Skeletal muscle satellite cell (primary cell): ENCODE measurements at regions not wholly inside any gene's neighbourhood (a gene's known extent, or its start where the extent isn't known, plus 50 kb on each side); places are given as distances from the start of the nearest gene placed in this dataset.
"Not testable (repeated sequence)": the region's sequence is repeated elsewhere in the genome, so short reads cannot be mapped to it uniquely, and the experiment has no call there.

Experiments
- H3K27me3 ChIP-seq: 2 replicates; pipeline ENCODE4 v1.7.0; 2013; ENCODE audit warnings: low read length; ENCODE audit not compliant: control insufficient read depth, insufficient read depth
- H3K36me3 ChIP-seq: 2 replicates; pipeline ENCODE4 v1.7.0; 2013; ENCODE audit warnings: mild to moderate bottlenecking, control low read depth, low read length; ENCODE audit not compliant: insufficient read depth
- H3K4me1 ChIP-seq: 2 replicates; pipeline ENCODE4 v1.7.0; 2013; ENCODE audit warnings: low read length; ENCODE audit not compliant: control insufficient read depth, insufficient read depth
- H3K4me2 ChIP-seq: 2 replicates; pipeline ENCODE4 v1.7.0; 2013; ENCODE audit warnings: mild to moderate bottlenecking, low read length
- H3K4me3 ChIP-seq: 2 replicates; pipeline ENCODE4 v1.7.0; 2013; ENCODE audit warnings: low read length
- H3K9ac ChIP-seq: 2 replicates; pipeline ENCODE4 v1.7.0; 2013; ENCODE audit warnings: mild to moderate bottlenecking, low read depth, low read length, moderate library complexity
- H3K9me3 ChIP-seq: replicated peaks from 2 replicates; pipeline ENCODE4 v1.7.0; 2013; ENCODE audit warnings: mild to moderate bottlenecking, control low read depth, low read length

DNA sequence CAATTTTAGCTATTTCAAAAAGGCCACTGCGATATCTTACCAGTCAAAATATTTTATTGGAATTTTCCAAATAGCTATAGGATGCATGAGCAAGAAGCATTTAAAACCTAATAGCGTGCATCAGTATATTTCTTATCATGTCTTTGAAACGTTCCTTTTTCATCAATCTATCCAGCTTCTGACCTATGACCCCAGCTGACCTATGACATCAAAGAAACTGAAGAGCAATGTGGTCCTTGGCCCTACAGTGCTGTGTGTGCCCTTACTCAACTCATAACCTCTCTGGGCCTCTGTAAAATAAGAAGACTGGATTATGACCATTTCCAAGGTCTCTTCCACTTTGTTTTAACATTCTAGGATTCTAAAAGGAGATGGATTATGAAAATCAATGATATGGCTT, 118.2 kb downstream of the ZNF22 start:
- H3K4me2 ChIP-seq, result no peak overlapping the region
- H3K9me3 ChIP-seq, result no peaks in the 10 kb centered on the region
- H3K4me1 ChIP-seq, result no peaks in the 10 kb centered on the region
- no peak overlapping the region for H3K9ac ChIP-seq
- no peaks in the 10 kb centered on the region for H3K36me3 ChIP-seq
- H3K4me3 ChIP-seq, result no peak overlapping the region
- peaks cover 10% of the 10 kb centered on the region for H3K27me3 ChIP-seq

DNA sequence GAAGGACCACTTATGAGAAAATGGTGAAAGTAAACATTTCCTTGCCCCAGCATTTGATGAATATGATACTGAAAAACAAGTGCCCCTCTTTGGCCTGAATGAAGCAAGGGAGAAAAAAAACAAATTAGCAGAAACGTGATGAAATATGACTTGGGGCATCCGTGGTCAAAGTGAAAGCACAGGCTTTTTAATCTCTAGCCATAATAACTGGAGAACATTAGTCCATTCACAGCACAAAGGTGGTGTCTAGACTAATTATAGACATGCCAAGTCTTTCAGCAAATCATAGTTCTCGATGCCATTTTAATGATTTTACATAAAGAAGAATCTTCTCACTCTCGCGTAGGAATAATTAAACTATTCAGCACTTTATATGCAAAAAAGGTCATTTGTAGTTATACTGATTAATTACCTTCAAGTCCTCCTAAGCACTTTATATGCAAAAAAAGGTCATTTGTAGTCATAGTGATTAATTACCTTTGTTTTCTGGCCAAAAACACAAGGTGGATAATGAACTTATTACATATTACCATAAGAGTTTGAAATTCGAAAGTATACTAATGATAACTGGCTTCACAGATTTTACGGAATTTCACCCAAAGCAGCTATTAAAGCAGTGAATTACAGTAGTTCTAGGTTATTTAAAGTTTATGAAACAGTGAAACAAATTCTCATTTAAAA, 121.6 kb downstream of the ZNF22 start:
- H3K27me3 ChIP-seq, result peaks cover 15% of the 10 kb centered on the region
- not testable (repeated sequence) for H3K9me3 ChIP-seq, H3K36me3 ChIP-seq, H3K4me1 ChIP-seq, H3K4me2 ChIP-seq, H3K9ac ChIP-seq, H3K4me3 ChIP-seq

DNA sequence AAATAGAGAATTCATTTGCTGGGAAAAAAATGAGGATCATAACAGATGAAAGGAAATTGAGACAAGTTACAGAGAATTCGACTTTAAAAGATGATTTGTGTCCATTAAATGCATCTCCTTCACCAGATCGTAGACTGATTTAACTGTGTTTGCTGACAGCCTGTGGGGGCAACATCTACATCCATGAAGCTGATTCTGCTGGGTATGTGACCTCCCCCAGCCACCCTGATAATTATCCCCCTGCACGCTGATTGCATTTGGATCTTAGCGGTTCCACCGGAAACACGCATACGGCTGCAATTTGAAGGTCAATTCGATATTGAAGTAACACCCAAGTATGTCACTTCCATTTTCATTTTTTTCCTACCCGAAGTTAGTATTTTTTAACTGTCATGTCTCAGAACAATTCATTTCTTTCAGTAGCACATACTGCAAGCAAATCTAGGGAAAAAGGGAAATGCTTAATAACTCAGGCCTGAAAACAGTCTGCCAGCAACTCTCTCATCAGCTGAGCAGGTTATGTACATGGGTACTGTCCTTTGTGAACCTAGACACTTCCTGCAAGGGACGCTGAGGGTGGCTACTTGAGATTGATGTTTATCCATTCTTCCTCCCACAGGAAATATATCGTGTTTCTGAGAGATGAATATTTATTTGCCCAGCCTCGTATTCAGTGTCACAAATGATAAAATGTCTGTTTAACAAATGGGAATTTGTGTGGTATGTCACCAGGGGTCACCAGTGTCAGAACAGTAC, 134.9 kb downstream of the ZNF22 start:
- peak overlapping the region; percentile 45 for H3K4me2 ChIP-seq
- no peak overlapping the region for H3K9ac ChIP-seq
- no peaks in the 10 kb centered on the region for H3K27me3 ChIP-seq

GRCh38 chr10:45136256-45136655, 135.5 kb downstream of the ZNF22 start:
- peak overlapping the region; percentile 45 for H3K4me2 ChIP-seq
- no peaks in the 10 kb centered on the region for H3K4me1 ChIP-seq
- no peaks in the 10 kb centered on the region for H3K36me3 ChIP-seq
- H3K9ac ChIP-seq, result no peak overlapping the region
- no peaks in the 10 kb centered on the region for H3K27me3 ChIP-seq
- H3K9me3 ChIP-seq, result no peaks in the 10 kb centered on the region
- no peak overlapping the region for H3K4me3 ChIP-seq

More for the DNA sequence above, 134.9 kb downstream of the ZNF22 start:
- no peak overlapping the region for H3K4me3 ChIP-seq
- H3K4me1 ChIP-seq, result no peaks in the 10 kb centered on the region
- no peaks in the 10 kb centered on the region for H3K9me3 ChIP-seq
- no peaks in the 10 kb centered on the region for H3K36me3 ChIP-seq

DNA sequence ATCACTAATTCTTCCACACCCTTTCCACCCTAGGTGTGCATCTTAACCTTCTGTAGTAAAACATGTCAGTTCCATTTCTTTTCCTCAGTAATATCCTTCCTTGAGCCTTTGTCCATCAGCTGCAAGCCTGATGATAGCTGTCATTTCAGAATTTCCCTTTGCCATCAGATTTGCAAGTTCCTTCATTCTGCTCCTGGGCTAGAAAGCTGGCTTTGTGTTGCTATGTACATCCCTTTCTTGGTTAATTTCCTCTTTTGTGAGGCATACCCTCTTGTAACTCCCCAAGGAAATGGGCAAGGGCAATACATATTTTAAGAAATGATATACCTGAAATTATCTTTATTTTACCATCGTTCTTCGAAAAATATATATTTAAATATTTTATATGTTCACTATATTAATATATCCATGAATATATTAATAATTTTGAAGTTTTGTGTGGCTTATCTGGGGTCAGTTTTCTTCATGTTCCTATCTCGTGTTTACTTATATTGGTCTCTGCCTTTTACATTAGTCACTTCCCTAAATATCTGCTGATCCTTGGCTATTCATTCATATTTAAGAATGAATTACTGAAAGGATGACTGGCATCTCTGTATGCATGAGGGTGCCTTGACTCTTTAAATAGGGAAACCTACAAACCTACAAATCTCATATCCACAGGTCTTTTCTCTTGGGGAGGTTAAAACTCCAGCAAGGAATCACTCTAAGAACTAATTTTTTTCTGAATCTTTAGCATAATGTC, 143.8 kb downstream of the ZNF22 start:
- Histone ChIP-seq H3K9me3 (no peaks in the 10 kb centered on the region), H3K27me3 (no peaks in the 10 kb centered on the region), H3K36me3 (no peaks in the 10 kb centered on the region), H3K4me2 (no peak overlapping the region), H3K4me3 (no peak overlapping the region), H3K9ac (no peak overlapping the region), H3K4me1 (no peaks in the 10 kb centered on the region)

- not testable (repeated sequence) for H3K4me3 ChIP-seq, H3K9me3 ChIP-seq, H3K4me2 ChIP-seq, H3K4me1 ChIP-seq, H3K36me3 ChIP-seq, H3K27me3 ChIP-seq, H3K9ac ChIP-seq
Measured at GRCh38 chr10:45145143-45145542, 144.4 kb downstream of the ZNF22 start.

DNA sequence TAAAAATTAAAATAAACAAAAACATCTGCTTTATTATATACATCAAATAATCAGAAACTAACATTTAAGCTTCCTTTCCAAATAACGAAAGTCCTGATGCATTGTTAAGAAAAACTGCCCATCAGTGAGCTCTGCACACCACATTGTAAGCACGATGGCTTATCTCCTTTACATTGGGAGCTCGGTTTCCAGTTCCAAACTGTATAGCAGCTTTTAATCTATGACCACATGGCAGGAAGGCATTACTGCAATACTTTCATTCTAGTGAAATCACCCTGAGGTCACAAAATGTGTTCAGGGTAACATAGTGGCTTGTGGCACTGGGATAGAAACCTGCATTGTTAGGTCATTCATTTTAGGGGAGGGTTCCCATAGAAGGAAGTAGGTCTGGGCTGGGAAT, 146.3 kb downstream of the ZNF22 start:
- Histone ChIP-seq H3K36me3 (no peaks in the 10 kb centered on the region), H3K27me3 (no peaks in the 10 kb centered on the region)

DNA sequence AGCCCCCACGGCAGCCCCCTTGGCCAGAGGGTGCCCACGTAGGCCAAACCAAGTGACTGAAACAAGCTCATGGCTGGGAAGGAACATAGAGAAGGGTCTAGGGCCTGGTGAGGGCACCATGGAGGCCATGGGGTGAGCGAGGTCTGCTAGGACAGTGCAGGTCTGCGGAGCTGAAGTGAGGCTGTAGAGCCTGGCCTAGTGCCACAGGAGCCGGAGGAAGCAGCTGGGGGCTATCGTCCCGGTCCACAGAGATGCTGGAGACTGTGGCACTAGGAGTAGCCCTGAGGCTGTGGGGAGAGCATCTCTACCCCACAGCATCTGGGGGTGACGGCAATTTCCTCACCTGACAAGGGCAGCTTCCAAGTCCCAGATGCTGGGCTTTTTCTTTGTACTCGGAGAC, 150.3 kb downstream of the ZNF22 start:
- Histone ChIP-seq H3K4me1 (peaks cover 3% of the 10 kb centered on the region), H3K9me3 (no peaks in the 10 kb centered on the region), H3K4me2 (no peak overlapping the region), H3K27me3 (no peaks in the 10 kb centered on the region), H3K4me3 (no peak overlapping the region), H3K9ac (no peak overlapping the region), H3K36me3 (no peaks in the 10 kb centered on the region)

More for the DNA sequence above, 146.3 kb downstream of the ZNF22 start:
- H3K4me3 ChIP-seq, result no peak overlapping the region
- no peak overlapping the region for H3K4me2 ChIP-seq
- no peaks in the 10 kb centered on the region for H3K9me3 ChIP-seq
- no peaks in the 10 kb centered on the region for H3K4me1 ChIP-seq
- H3K9ac ChIP-seq, result no peak overlapping the region

DNA sequence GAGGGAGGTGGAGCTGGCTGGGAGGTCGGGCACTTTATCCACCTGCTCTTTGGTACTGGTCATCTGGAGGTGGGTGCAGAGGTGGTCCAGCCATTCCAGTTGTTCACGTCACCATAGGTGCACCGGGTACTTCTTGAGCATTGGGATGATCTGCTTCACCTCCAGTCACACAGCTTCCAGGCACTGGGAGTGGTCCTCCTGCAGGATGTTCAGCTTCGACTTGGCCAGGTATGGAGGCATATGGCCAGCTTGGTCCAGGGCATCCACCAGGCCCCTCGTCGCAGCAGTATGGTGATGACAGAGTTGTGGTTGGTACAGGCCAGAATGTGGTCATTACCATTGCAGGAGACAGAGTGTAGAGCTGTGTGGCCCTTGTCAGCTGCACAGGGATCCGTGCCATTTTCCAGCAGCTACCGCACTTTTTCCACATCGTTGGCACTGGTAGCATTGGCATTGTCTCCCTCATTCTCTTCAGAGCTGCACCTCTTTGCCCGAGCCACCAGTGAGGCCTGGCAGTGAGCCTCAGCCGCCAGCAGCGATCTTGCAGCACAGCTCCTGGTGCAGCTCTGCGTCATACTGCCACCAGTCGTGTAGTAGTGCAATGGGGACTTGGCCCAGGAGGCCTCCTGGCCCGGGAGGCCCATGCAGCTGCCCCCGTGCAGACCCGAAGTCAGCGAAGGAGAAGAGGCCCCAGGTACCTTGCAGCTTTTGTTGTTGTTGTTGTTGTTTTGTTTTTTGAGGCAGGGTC, 150.9 kb downstream of the ZNF22 start:
- no peak overlapping the region for H3K4me2 ChIP-seq
- H3K4me3 ChIP-seq, result no peak overlapping the region

DNA sequence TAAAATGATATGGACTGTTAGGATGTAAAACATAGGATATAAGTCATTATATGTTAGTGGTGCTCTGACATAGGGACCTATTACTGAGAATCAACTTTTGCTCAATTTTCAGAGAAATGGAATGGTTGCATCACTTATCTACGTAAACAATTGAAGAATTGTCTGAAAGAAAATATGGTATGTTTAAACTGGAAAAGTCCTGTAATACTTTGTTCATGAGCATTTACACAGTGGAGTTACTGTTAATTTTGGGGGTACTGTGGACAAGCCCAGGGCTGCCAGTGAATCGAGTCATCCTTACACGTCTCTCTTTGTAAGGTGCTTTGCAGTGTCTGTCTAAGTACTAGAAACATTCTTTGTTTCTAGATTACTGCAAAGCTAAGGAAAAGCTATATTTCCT, 152.0 kb downstream of the ZNF22 start:
- Histone ChIP-seq H3K9me3 (no peaks in the 10 kb centered on the region), H3K9ac (no peak overlapping the region), H3K4me2 (no peak overlapping the region), H3K4me3 (no peak overlapping the region), H3K27me3 (no peaks in the 10 kb centered on the region), H3K36me3 (no peaks in the 10 kb centered on the region), H3K4me1 (peaks cover 3% of the 10 kb centered on the region)

More for the DNA sequence above, 150.9 kb downstream of the ZNF22 start:
- Histone ChIP-seq H3K9me3 (no peaks in the 10 kb centered on the region), H3K4me1 (peaks cover 3% of the 10 kb centered on the region), H3K27me3 (no peaks in the 10 kb centered on the region), H3K36me3 (no peaks in the 10 kb centered on the region), H3K9ac (no peak overlapping the region)

DNA sequence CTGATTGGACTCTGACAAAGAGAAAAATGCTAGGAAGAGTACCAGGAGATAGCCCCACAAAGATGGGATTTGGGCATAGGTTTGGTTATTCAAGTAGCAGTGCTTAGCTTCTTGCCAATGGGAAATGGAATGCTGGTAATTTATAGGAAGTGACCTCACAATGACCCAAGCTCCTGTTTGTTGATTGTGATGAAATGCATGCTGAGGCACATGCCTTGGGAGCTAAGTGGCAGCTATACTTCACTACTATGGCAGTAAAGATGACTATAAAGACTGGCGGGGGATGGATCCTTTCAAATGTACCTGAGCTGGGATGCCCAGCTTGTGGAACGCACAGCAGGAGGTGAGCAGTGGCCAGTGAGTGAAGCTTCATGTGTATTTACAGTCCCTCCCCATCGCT, 153.8 kb downstream of the ZNF22 start:
- H3K4me3 ChIP-seq, result no peak overlapping the region
- no peak overlapping the region for H3K9ac ChIP-seq
- H3K27me3 ChIP-seq, result no peaks in the 10 kb centered on the region
- H3K4me2 ChIP-seq, result no peak overlapping the region
- no peaks in the 10 kb centered on the region for H3K9me3 ChIP-seq
- peaks cover 3% of the 10 kb centered on the region for H3K4me1 ChIP-seq
- H3K36me3 ChIP-seq, result no peaks in the 10 kb centered on the region
